NCI-H526 (cell line): ENCODE measurements at regions not wholly inside any gene's neighbourhood (a gene's known extent, or its start where the extent isn't known, plus 50 kb on each side); places are given as distances from the start of the nearest gene placed in this dataset.
"Not testable (repeated sequence)": the region's sequence is repeated elsewhere in the genome, so short reads cannot be mapped to it uniquely, and the experiment has no call there.

Experiments
- DNase-seq, 2 experiments: peaks; one replicate each; lab custom pipeline; 2025; lab: John Stamatoyannopoulos, UW

DNA sequence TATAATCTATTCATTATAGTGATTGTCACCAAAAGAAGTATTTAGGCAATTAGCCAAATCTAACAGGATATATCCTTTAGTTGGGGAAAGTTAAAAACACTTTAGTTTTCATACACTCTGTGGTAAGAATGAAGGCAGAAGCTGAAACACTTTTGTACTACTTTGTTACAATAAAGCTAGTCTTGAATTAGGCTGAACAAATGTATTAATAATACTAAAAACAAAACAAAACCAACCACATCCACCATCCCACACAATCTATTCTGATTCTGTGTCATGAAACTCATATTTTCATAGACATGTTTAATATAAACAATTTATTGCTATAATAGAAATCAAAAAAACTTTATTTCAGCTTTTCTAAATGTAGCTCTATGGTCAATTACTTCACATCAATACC, 508.8 kb downstream of the ZEB2 start:
- DNase-seq: no peak

DNA sequence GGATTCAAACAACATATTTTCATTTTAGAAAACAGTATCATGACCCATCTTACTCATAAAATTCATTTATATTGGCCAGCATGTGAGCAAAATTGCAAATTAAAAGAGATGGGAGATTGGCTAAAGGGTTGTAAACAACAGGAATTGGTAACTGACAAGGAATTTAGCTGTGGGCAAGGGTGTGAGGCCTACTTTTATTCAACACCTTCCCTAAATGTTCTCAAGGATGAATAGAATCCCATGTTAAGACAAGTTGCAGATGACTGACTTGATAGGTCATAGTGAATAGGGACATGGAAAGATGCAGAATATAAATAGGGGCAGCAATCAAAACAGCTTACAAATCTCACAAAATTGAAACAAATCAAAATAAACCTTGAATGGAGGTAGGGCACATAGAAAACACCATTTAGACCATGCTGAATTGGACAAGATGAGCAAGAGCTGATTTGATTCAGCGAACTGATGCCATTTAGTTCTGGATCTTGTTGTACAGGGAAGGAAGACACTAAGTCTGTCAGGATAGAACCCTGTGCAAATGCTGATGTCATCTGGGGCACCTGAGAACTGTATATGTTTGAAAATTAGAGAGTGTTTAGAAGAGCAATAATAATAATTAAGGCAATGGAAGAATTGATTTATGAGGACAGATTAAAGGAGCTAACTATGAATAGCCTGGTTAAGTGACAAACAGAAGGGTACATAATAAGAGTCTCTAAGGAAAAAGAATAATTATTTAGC, 509.7 kb downstream of the ZEB2 start:
- no peak for DNase-seq

DNA sequence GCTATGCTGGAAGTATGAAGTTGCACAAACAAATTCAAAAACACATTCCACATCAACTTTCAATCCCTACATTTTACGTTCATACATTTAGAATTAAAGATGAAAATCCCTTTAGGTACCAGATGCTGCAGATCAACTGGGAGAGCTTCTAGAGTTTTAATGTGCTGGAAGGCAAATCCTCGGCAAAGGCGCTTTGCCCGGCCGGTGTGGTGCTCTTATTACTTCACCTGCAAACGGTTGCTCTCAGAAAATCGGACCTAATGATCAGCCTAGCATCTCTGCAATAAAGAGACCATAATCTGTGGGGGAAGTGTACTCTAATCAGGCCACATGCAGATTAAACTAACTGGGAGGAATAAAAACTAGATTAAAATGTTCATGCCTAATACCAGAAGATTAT, 513.8 kb downstream of the ZEB2 start:
- no peak for DNase-seq

DNA sequence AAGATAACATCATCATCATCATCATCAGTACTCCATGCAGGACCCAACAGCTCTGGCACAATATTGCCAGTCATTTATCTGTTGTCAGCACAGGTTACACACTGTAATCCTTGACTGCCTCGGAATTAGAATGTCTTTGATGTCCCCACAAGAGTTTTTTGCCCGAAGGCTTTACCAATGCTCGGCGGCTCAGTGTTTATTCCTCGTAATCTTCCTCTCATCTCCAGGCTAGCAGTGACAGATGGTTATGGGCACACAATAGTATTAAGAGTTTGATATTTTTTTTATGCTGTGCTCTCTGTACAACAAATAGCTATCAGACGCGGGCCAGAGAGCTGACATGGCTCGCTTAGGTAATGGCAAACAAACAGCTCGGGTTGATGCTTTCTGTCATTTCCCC, 515.2 kb downstream of the ZEB2 start:
- no peak for DNase-seq

DNA sequence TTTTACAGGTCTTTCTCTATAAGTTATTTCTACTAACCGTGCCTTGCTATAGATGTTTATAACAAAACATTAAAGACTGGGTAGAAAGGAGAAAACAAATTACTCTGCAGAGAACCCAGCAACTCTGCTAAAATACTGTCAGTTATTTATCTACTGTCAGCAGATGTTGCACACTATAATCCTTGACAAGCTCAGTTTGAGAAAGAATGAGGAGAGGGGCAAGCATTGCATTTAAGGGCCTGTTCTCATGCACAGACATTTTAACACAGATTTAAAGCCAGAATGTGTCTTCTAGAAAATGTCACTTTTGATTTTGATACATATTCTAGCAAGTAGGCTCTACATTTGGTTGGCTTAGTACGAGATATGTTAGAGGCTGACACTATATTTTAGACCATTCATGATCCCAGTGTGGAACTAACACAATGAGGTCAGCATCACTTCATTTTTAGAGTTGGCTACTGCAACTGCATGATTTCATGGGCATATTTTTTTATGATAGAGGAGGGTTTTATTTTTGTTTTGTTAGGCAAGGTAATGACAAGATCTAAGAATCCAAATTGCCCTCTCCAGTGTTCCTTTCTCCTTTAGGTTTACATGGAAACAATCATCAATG, 516.4 kb downstream of the ZEB2 start:
- DNase-seq: no peak

DNA sequence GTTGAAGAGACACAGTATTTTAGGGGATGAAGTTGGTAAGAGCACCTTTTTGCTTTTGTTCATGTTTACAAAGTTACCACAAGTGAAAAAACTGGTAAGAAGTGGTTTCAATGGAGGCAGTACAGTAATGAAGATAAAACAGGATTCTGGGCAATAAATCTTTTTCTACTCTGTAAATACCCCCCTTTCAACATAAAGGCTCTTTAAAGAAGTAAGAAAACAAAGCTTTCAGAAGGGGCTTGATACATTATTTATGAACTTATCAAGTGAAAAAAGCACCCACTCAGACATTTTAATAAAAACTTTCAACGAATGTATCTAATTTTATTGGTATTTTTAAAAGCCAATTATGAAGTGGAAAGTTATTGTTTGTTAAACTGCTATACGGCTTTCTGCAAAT, 522.9 kb downstream of the ZEB2 start:
- DNase-seq: no peak

DNA sequence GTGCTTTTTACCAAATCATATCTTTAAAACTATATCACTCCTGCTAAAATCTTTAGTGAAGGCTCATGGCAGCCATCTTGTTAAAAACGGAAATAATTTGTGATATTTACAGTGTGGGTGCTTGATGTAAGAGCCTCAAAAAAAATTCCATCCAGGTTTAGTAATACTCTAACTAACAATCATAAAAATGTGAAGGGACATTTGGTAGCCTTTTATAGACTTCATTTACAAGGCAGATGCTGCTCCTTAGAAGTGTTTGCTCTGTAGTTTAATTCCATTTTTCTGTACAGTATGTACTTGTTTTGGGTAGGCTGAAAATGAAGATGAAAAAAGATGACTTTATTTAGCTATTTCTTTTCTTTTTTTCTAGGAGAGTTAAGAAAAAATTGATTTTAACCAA, 525.0 kb downstream of the ZEB2 start:
- DNase-seq: no peak

DNA sequence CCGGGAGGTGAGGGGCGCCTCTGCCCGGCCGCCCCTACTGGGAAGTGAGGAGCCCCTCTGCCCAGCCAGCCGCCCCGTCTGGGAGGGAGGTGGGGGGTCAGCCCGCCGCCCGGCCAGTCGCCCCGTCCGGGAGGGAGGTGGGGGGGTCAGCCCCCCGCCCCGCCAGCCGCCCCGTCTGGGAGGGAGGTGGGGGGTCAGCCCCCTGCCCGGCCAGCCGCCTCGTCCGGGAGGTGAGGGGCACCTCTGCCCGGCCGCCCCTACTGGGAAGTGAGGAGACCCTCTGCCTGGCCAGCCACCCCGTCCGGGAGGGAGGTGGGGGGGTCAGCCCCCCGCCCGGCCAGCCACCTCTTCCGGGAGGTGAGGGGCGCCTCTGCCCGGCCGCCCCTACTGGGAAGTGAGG, 528.3 kb downstream of the ZEB2 start:
- not testable (repeated sequence) for DNase-seq

DNA sequence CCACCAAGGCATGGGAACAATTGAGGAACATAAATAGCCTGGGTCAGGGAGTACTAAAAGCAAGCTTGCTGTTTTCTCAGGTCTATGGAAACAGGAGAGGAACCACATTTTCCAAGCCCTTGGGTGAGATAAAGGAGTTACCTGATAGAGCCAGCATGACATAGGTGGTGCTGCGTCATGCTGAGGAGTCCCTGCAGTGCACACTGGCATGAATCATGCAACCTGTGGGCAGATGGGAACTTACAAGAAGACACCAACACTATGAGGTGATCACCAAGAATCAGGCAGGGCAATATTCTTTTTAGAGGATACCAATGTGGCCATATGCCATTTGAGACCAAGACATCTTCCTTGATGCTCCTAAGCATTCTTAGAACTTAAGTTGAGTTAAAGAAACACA, 531.8 kb downstream of the ZEB2 start:
- no peak for DNase-seq

DNA sequence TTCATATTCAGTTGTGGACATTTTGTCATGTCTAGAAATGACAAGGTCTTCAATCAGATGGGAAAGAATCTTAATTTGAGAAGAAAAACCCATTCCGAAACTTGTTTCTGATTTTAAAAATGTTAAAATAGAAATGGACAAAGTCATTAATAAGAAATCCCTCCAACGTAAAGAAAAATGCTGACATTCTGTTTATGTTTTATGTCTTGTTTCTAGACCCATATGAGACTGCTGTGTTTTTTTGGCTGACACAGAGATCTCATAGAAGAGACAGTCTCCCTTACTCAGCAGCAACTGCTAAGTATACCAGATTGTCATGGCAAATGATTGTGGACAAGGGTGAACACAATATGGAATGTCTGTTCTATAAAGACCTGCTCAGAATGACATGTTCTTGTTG, 538.5 kb downstream of the ZEB2 start:
- DNase-seq: no peak

DNA sequence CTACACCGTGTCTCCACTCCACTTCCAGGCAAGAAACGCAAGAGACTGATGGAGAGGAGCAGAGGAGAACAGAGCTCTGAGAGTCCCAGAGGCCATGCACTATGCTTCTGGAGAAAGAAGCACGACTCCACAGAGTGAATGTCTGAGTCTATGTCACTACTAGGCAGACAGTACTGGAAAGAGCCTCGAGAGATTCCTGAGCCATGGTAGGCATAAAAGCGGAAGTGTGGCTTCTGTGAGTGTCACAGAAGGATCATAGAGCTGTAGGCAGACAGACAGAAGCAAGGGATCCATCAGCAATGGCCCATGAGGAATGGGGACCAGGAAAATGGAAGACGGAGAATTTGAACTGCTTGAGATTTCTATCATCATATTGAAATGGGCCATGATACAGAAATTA, 542.6 kb downstream of the ZEB2 start:
- no peak for DNase-seq

DNA sequence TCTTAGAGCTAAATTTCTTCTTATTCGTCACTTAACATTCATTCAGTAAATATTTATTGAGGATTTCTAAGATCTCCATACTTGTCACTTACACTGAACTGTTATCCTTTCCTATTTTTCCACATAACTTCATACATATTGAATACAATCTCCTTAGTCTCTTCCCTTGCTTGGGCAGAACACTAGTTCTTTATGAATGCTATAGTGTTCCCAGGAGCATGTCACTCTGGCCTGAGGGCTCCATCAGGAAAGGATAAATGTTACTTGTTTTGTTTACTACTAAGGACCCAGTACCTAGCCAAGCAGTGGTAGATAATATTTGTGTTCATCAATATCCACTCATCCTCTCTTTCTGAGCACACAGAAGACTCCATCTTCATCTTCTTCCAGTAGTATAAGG, 544.7 kb downstream of the ZEB2 start:
- no peak for DNase-seq

DNA sequence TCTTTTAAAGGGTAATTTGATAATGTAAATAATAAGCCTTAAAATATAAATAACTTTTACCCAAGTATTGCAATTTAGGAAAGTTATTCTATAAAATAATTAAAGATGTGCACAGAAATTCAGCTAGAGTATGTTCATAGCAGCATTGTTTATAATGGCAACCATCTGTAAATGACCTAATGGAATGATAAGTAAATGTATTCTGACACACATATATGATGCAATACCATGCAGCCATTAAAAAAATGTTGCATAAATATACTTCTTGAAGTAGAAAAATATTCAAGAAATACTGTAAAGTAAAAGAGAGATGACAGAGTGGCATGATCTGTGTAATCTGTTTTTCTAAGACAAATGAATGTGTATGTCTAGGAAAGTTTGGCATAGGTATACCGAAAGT, 545.7 kb downstream of the ZEB2 start:
- no peak for DNase-seq

DNA sequence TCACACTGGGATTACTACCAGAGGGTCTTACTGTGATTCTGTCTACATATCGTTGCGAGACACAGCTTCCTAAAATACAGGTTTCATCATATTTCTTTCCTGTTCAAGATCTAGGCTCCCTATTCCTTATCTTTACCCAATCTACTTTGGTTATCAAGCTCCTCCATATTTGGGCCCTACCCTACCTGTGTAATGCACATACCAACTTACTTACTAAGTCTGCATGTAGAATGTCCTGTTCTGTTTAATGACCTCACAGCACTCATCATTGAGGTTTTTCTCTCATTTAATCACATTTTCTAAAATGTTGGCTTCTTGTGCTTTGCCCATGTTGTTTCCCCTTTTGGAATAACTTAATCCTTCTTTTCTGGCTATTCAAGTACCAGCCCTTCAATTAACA, 551.1 kb downstream of the ZEB2 start:
- no peak for DNase-seq

DNA sequence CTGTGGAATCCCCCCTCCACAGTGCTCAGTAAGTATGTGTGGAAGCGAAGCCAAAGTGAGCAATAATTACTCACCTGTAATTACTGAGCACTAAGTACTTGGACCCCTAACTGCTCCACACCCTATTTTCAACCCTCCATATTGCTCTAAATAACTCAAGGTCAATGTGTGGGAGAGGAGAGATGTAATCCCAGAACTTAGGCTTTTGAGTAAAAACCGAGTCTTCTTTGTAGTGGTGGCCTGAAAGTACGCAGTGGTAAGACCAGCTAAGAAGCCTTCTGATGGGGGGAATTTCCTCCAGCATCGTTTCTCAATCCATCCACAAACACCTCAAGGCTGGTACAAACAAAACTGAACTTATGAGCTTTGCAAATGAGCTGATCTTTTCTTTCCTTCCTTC, 551.6 kb downstream of the ZEB2 start:
- no peak for DNase-seq

DNA sequence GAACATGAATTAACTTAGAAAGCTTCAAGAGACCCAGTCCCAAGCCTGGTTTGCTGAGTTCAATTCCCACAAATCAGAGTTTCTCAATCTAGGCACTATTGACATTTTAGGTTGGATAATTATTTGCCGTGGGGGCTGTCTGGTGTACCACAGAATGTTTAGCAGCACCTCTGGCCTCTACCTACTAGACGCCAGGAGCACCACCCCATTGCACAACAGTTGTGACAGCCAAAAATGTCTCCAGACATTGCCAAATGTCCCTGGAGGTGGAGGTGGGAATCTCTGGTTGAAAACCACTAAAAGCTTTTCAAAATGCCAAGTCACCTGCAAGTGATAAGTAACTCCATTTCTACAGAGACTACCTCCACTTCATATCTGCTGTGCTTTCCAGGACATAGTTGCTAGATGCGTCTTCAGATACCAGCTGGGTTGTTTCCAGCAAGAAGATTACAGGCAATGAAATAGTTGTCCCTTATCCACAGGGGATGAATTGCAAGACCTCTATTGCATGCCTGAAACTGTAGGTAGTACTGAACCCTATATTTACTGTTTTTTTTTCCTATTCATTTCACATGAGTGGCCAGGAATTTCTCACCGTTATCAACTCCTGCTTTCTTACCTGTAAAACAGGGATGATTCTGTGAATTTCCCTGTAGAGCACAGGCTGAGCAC, 554.3 kb downstream of the ZEB2 start:
- DNase-seq: no peak

DNA sequence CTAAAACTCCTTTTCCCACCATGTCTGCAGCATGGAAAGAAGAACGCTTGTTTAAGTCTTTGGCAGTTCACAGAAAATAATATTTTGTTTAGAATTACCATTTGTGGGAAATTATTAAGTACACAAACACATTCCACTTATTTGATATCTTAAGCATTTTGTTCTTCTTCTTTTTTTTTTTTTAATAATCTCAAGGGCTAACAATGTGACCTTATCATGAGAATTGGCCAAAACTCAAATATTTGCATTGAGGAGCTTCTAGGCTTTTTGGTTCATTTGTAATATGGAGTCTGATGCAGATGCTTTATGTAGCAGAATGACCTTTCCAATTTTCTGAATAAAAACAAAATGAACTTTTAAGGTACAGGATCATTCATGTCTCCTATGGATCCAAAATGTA, 555.0 kb downstream of the ZEB2 start:
- no peak for DNase-seq

DNA sequence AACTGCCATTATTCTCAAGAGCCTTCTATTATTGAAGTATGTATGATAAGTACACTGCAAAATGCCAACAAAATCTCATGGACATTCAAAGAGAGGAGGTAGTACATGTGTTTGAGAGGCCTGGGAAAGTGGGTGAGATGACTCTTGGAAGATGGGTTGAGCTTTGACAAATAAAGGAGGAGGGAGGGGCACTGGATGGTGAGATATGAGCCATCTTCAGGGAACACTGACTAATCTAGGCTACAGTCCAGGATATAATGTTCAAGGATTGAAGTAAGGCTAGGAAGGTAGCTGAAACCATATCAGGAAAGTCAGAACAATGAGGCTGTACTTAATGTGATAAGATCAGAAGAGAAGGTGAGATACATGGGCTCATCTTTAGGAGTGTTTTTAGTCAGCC, 559.7 kb downstream of the ZEB2 start:
- DNase-seq: no peak

DNA sequence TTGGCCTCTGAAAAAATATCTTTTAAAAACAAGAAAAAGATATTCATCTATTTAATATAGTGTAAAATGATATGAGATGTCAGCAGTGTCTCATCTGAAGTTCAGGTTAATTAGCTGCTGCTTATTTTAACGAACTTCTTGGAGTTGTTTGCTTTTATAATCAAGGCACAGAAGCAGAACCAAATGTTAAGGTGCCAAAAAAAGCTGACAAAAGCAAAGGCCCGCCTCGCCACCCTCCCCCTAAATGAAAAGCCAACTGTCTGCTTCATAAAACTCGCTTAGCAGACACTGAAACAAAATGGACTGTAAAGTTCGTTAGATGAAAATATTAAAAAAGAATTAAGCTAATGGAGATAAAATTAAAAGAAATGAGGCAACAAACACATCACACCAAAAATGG, 562.6 kb downstream of the ZEB2 start:
- no peak for DNase-seq

DNA sequence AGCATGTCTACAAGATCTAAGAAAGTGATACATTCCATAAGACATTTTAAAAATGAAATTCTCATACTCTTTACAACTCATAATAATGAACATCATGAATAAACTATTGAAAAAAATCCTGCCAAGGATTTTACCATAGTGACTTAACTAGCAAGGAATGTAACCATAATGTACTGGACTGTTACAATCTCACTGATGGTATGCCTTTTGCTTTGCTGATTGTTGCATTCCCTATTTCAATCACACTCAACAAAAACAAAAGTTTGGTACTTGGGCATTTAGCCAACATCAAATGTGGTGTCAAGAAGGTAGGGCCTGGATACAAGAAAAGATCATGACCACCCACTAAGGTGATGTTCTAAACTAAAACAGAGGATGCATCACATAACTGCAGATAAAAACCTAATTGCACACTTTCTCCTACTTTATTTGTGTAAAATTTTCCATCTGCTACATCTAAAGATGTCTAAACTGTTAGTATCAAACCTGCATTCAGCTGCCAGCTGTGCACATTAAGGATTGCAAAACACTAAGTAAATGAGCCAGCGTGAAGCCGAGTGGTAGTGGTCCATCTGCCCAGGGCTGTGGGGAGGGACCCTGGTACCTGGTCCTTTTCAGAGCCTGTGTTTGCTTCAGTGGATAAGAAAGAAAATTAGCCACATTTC, 564.4 kb downstream of the ZEB2 start:
- no peak for DNase-seq

DNA sequence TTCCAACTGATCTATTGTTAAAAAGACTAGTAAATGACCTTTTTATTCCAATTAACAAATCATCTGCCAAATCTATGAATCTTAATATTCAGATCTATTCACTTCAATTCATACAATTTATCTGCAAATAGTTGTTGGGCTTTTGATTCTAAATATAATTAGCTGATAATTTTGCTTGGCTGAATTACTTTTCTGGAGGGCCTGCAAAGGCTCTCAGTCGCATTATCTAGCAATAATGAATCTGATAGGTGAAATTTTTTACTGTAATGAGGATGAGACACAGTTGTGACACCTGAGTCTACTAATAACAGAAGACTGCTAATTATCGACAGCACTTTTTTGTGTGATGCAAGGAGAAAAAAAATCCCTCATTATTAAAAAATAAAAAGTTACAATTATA, 565.1 kb downstream of the ZEB2 start:
- DNase-seq: no peak

DNA sequence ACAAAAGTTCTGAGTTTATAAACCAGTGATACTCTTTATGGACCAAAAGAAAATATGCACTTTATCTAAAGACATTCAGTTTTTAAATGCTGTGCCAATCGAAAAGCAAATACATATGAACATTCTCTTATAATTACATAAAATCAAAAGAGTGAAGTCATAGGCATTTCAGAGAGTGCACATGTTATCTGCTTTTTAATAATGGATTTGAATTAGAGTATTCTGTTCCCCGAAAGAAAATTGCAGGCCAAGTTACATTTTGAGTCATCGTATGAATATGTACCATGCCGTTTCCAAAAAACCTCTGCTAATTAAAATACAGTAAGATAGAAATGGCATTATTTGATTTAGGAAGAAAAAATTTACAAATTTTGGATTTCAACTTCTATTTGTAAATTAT, 565.7 kb downstream of the ZEB2 start:
- no peak for DNase-seq

DNA sequence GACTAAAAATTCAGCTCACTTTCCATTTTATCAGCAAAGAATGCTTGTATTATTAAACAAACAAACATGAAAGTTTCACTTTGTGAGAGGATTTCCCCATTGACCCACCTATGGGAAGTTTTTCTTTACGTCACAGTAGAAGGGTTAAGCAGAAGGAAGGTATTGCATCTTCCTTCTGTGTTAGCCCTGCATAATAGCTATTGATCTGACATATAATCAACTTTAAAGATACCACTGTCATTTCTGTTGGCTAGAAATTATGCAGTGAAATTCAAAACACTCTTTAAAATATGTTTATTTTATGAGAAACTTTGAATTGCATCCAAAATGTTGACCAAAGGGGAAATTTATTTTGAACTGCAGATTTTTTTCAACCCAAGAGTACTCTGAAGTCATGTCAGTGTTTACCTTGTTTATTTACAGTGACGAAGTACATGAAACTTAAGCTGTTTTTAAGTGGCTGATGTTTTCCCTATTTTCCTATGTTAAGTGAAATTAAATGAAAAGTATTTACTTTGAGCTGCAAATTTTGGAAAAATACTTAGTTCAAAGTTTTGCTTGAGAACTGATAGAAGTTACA, 566.4 kb downstream of the ZEB2 start:
- DNase-seq: no peak
